Stimulated activated memory B cell treated with anti-CD40 and anti-IgM and Interleukin-4, amounts not matched to agents 10 μg/mL and 1 μg/mL and 100 μg/mL, for 72 hours (primary cell): ENCODE measurements at regions not wholly inside any gene's neighbourhood (a gene's known extent, or its start where the extent isn't known, plus 50 kb on each side); places are given as distances from the start of the nearest gene placed in this dataset.

Experiments used
- ATAC-seq: fragments of 150-1000 bp; cut with Tn5 transposase; 2 replicates; pipeline ENCODE4 v1.10.0; 2021
- H3K27ac Mint-ChIP-seq: one replicate; pipeline ENCODE4 v1.8.0; 2022; ENCODE audit warnings: mild to moderate bottlenecking, mixed read lengths
- H3K27me3 Mint-ChIP-seq: one replicate; pipeline ENCODE4 v1.8.0; 2022; ENCODE audit warnings: mixed read lengths
- H3K36me3 Mint-ChIP-seq: one replicate; pipeline ENCODE4 v1.8.0; 2022; ENCODE audit warnings: mixed read lengths
- H3K4me1 Mint-ChIP-seq: one replicate; pipeline ENCODE4 v1.8.0; 2022; ENCODE audit warnings: mixed read lengths
- H3K4me3 Mint-ChIP-seq: one replicate; pipeline ENCODE4 v1.8.0; 2022; ENCODE audit warnings: mild to moderate bottlenecking, moderate library complexity, mixed read lengths
- H3K9me3 Mint-ChIP-seq: one replicate; pipeline ENCODE4 v1.8.0; 2022; ENCODE audit warnings: mixed read lengths

GRCh38 chr2:30310371-30310770 is 79.0 kb downstream of the LBH start:
- peaks cover 3% of the 10 kb centered on the region for H3K9me3 Mint-ChIP-seq
- peak overlapping the region; percentile 83 for H3K27ac Mint-ChIP-seq
- H3K27me3 Mint-ChIP-seq = no peaks in the 10 kb centered on the region
- peaks cover 34% of the 10 kb centered on the region for H3K4me1 Mint-ChIP-seq
- no peak overlapping the region for H3K4me3 Mint-ChIP-seq
- peaks cover 5% of the 10 kb centered on the region for H3K36me3 Mint-ChIP-seq
- ATAC-seq = no peak

DNA sequence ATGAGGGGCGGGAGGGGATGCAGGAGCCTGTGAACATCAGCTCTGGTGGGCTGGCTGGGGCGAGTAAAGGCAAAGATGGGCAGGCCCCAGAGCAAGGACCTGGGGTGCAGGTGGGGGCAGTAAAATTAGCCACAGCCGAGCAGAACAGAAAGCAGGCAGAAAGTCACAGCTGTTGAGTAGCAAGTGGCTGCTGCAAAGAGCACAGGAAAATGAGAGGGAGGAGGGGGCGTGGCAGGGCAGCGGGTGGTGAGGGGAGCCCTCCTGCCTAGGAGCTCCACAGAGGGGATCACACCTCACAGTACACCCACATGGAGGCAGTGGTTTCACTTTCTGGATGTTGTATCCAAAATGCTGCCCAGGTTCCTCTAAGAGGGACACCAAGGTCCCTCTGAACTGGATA is 79.6 kb downstream of the LBH start:
- peak; percentile 80 for ATAC-seq
- peaks cover 5% of the 10 kb centered on the region for H3K36me3 Mint-ChIP-seq
- peaks cover 39% of the 10 kb centered on the region for H3K4me1 Mint-ChIP-seq
- peaks cover 3% of the 10 kb centered on the region for H3K9me3 Mint-ChIP-seq
- H3K27me3 Mint-ChIP-seq = no peaks in the 10 kb centered on the region
- H3K4me3 Mint-ChIP-seq = peak overlapping the region; percentile 7
- peak overlapping the region; percentile 83 for H3K27ac Mint-ChIP-seq

DNA sequence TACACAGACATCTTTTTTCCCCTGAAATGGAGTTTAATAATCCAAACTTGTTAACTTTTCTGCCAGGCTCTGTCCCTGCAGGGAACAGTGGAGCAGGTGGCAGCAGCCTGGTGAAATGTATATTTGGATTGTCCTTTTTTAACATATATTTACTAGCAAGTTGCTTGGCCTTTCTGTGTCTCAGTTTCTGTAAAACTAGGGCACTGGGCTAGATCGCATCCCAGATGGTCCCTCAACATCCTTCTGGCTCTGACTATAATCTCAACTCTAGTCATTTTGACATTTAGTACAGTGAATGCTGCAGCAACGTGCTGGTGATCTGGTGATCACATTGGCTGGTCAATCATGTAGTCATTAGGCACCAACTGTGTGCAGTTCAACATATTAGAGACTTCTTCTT is 80.4 kb downstream of the LBH start:
- Mint-ChIP-seq H3K36me3 (peaks cover 5% of the 10 kb centered on the region), H3K4me1 (peaks cover 39% of the 10 kb centered on the region), H3K27me3 (no peaks in the 10 kb centered on the region), H3K27ac (peak overlapping the region; percentile 49), H3K9me3 (peaks cover 3% of the 10 kb centered on the region), H3K4me3 (no peak overlapping the region)
- ATAC-seq = no peak

- no peak overlapping the region for H3K27ac Mint-ChIP-seq
- H3K27me3 Mint-ChIP-seq = no peaks in the 10 kb centered on the region
- peaks cover 5% of the 10 kb centered on the region for H3K36me3 Mint-ChIP-seq
- ATAC-seq = no peak
- H3K4me1 Mint-ChIP-seq = peaks cover 39% of the 10 kb centered on the region
- peaks cover 3% of the 10 kb centered on the region for H3K9me3 Mint-ChIP-seq
- no peak overlapping the region for H3K4me3 Mint-ChIP-seq
Observed at GRCh38 chr2:30312916-30313315, 81.6 kb downstream of the LBH start.

- peaks cover 41% of the 10 kb centered on the region for H3K4me1 Mint-ChIP-seq
- no peak overlapping the region for H3K4me3 Mint-ChIP-seq
- peaks cover 7% of the 10 kb centered on the region for H3K9me3 Mint-ChIP-seq
- H3K27ac Mint-ChIP-seq = no peak overlapping the region
- no peaks in the 10 kb centered on the region for H3K27me3 Mint-ChIP-seq
- H3K36me3 Mint-ChIP-seq = peaks cover 5% of the 10 kb centered on the region
- ATAC-seq = no peak
Observed at GRCh38 chr2:30314981-30315380, 83.6 kb downstream of the LBH start.

GRCh38 chr2:30315391-30316063 is 84.2 kb downstream of the LBH start:
- H3K27ac Mint-ChIP-seq = no peak overlapping the region
- no peak overlapping the region for H3K4me3 Mint-ChIP-seq
- H3K27me3 Mint-ChIP-seq = no peaks in the 10 kb centered on the region
- ATAC-seq = no peak
- H3K9me3 Mint-ChIP-seq = peaks cover 7% of the 10 kb centered on the region
- peaks cover 35% of the 10 kb centered on the region for H3K4me1 Mint-ChIP-seq
- peaks cover 5% of the 10 kb centered on the region for H3K36me3 Mint-ChIP-seq

- Mint-ChIP-seq H3K4me1 (peaks cover 32% of the 10 kb centered on the region), H3K27me3 (no peaks in the 10 kb centered on the region), H3K9me3 (peaks cover 7% of the 10 kb centered on the region), H3K4me3 (no peak overlapping the region), H3K27ac (no peak overlapping the region), H3K36me3 (peaks cover 5% of the 10 kb centered on the region)
- ATAC-seq = no peak
Observed at GRCh38 chr2:30316408-30316807, 85.1 kb downstream of the LBH start.

- Mint-ChIP-seq H3K4me1 (peaks cover 31% of the 10 kb centered on the region), H3K36me3 (peaks cover 5% of the 10 kb centered on the region), H3K27ac (no peak overlapping the region), H3K27me3 (no peaks in the 10 kb centered on the region), H3K9me3 (peaks cover 7% of the 10 kb centered on the region), H3K4me3 (no peak overlapping the region)
- ATAC-seq = no peak
Observed at GRCh38 chr2:30318987-30319782, 87.9 kb downstream of the LBH start.

GRCh38 chr2:30321466-30321865 is 90.1 kb downstream of the LBH start:
- Mint-ChIP-seq H3K9me3 (peaks cover 4% of the 10 kb centered on the region), H3K36me3 (no peaks in the 10 kb centered on the region), H3K4me3 (no peak overlapping the region), H3K4me1 (peaks cover 44% of the 10 kb centered on the region), H3K27ac (peak overlapping the region; percentile 10), H3K27me3 (no peaks in the 10 kb centered on the region)
- no peak for ATAC-seq

GRCh38 chr2:30323499-30323898 is 92.2 kb downstream of the LBH start:
- no peak for ATAC-seq
- Mint-ChIP-seq H3K27me3 (no peaks in the 10 kb centered on the region), H3K4me1 (peaks cover 47% of the 10 kb centered on the region), H3K36me3 (no peaks in the 10 kb centered on the region), H3K4me3 (no peak overlapping the region), H3K27ac (no peak overlapping the region), H3K9me3 (peaks cover 4% of the 10 kb centered on the region)

DNA sequence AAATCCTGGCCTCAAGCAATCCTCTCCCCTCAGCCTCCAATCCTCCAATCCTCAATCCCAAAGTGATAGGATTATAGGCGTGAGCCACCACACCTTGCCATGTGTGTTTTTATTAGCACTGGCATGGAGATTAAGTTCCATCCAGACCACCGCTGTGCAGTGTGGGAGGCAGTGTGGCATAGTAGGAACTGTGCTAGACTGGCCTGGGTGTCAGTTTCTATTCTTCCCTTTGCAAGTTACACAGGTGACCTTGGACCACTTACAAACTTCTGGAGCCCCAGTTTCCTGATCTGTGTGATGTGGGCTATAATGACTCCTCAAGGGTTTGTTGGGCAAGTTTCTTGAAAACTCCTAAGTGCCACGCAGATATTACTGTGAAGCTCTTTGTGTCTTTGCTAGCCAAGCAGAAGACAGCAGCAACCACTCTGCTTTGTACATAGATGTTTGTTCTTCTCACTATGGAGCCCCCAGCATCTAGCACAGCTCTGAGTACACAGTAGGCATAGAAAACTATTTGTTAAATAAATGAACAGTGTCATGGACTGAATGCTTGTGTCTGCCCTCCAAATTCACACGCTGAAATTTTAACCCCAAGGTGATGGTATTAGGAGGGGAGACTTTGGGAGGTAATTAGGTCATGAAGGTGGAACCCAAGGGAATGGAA is 93.0 kb downstream of the LBH start:
- Mint-ChIP-seq H3K4me3 (no peak overlapping the region), H3K36me3 (no peaks in the 10 kb centered on the region), H3K9me3 (peaks cover 2% of the 10 kb centered on the region), H3K27me3 (no peaks in the 10 kb centered on the region), H3K27ac (peak overlapping the region; percentile 91), H3K4me1 (peaks cover 39% of the 10 kb centered on the region)
- ATAC-seq = no peak

DNA sequence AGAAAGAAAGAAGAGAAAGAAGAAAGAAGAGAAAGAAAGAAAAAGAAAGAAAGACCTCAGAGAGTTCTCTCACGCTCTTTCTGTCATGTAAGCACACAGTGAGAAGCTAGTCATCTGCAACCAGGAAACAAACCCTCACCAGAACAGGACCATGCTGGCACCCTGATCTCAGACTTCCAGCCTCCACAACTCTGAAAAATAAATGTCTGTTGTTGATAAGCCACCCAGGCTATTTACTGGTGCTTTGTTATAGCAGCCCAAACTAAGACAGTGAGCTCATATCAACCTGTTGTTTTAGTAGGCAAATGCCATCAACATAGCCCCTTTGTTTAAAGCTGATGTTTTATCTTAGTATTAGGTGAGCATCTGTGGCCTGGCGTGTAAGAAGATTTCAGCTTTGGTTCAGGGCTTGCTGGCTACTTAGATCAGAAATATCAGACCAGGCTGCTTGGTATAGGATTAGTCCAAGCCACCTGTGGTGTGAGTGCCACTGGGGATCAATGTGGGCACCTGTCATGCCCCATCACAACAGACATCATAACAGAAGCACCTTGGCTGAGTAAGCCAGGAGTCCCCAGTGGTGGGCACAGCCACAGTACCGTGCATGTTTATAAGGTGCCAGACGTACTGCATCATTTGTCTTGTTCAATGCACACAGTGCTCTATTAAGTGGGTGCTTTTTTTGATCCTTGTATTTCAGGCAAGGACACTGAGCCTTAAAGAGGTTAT is 94.4 kb downstream of the LBH start:
- Mint-ChIP-seq H3K36me3 (no peaks in the 10 kb centered on the region), H3K9me3 (no peaks in the 10 kb centered on the region), H3K4me1 (peaks cover 45% of the 10 kb centered on the region), H3K4me3 (peak overlapping the region; percentile 19), H3K27me3 (no peaks in the 10 kb centered on the region), H3K27ac (peak overlapping the region; percentile 91)
- ATAC-seq = peak; percentile 80

GRCh38 chr2:30326497-30326896 is 95.2 kb downstream of the LBH start:
- no peak overlapping the region for H3K4me3 Mint-ChIP-seq
- peaks cover 45% of the 10 kb centered on the region for H3K4me1 Mint-ChIP-seq
- no peaks in the 10 kb centered on the region for H3K27me3 Mint-ChIP-seq
- peak; percentile 39 for ATAC-seq
- peaks cover 3% of the 10 kb centered on the region for H3K9me3 Mint-ChIP-seq
- H3K27ac Mint-ChIP-seq = peak overlapping the region; percentile 91
- H3K36me3 Mint-ChIP-seq = no peaks in the 10 kb centered on the region

- peaks cover 3% of the 10 kb centered on the region for H3K9me3 Mint-ChIP-seq
- no peaks in the 10 kb centered on the region for H3K36me3 Mint-ChIP-seq
- peaks cover 61% of the 10 kb centered on the region for H3K4me1 Mint-ChIP-seq
- H3K27me3 Mint-ChIP-seq = no peaks in the 10 kb centered on the region
- no peak for ATAC-seq
- H3K27ac Mint-ChIP-seq = peak overlapping the region; percentile 16
- no peak overlapping the region for H3K4me3 Mint-ChIP-seq
Observed at GRCh38 chr2:30331038-30331437, 99.7 kb downstream of the LBH start.

GRCh38 chr2:30331869-30332268 is 100.5 kb downstream of the LBH start:
- H3K4me3 Mint-ChIP-seq = no peak overlapping the region

More at GRCh38 chr2:30331869-30332268, 100.5 kb downstream of the LBH start:
- no peak for ATAC-seq
- Mint-ChIP-seq H3K9me3 (peaks cover 3% of the 10 kb centered on the region), H3K36me3 (no peaks in the 10 kb centered on the region), H3K4me1 (peaks cover 62% of the 10 kb centered on the region), H3K27me3 (no peaks in the 10 kb centered on the region), H3K27ac (no peak overlapping the region)
